HCEC 1CT (cell line): ENCODE measurements at regions not wholly inside any gene's neighbourhood (a gene's known extent, or its start where the extent isn't known, plus 50 kb on each side); places are given as distances from the start of the nearest gene placed in this dataset.

Source experiments
- DNase-seq: peaks from one replicate; pipeline ENCODE4 v3.0.0-alpha.2; 2017

DNA sequence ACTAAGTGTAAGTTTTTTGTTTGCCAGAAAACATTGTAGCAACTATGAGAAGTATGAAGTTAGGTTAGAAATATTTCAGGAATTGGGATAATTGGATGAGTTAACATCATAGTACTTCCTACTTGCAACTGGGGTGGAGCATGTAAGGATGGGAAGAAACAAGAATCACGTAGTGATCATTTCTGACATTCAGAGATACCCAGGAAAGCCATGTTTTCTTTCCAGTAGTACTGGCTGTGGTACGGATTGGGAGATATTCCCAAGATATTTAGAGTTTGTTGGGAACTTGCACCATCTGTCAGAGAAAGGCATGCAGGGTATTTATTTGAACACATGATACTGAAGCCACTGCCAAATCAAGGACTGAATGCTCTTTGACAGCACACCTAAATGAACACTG is 87.6 kb upstream of the SLC4A4 start:
- DNase-seq: peak; percentile 22

DNA sequence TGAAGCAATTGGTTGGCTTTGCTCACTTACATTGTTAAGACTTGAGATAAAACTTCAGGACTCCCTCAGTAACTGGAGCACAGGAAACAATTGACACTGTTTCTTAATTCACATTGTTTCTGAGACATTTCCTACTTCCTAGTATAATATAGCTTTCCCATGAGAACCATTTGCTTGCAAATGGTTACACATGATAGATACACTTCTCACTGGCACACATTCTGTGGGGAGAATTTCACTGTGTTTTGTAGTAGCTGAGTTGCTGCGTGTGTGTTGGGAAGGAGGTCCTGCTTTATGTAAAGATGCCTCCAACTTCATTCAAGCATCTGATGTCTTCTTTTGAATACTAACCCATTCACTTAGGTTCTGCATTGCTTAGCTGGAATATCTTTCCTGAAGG is 85.3 kb upstream of the SLC4A4 start:
- DNase-seq: no peak

DNA sequence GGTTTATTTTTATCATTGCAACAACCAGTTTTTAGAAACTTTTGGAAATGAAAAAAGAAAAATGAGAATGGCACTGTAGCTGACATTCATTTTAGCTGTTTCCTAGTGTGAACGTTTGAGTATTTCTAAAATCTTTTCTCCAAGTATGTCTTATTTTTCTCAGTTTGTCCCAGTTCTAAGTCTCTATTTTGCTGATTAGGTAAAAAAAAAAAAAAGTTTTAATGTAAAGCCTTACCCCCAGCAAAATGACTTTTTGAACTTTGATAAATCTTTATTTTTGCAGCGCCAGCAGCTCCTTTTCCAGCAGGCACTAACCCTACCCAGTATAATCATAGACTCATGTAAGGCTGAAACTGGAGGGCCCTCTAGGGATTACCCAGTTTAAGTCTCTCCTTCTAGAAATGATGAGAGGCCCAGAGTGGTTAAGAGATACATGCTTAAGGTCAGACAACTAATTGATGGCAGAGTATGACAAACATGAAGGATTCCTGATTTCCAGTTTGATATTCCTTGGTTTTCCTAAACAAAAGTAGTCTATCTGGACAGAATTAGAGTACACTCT is 84.3 kb upstream of the SLC4A4 start:
- peak; percentile 10 for DNase-seq

DNA sequence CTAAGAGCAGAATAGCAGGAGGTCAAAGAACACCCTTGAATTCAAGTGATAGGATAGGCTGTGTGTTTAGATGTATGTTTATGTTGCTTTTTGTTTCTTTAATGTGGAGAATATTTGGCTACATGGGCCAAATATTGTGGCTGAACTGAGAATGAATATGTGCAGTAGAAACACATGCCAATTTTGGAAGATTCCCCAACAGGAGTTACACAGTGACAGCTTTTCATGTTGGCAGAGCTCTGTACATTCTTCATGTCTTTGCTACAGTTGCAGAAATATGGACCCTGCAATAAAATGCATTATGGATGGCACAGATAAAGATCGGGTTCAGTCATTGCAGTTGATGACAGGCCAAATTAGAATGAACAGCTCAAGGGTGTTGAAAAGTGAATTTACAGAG is 82.8 kb upstream of the SLC4A4 start:
- DNase-seq: no peak

DNA sequence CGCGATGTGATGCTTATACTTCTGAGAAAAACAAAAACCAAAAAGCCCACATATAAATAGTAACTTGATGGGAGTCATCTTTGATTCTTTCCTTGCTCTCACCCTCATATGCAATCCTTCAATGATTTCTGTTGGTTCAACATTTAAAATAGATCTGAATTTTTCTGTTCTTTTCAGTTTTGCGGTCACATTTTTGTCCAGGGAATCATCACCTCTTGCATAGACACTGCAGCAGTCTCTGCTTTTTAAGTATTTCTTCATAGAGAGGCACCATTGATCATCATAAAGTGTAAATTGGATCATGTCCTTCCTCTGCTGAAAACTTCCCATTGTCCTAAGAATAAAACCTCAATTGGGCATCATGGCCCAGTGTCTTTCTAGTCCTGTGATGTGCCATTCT is 81.1 kb upstream of the SLC4A4 start:
- peak; percentile 36 for DNase-seq

DNA sequence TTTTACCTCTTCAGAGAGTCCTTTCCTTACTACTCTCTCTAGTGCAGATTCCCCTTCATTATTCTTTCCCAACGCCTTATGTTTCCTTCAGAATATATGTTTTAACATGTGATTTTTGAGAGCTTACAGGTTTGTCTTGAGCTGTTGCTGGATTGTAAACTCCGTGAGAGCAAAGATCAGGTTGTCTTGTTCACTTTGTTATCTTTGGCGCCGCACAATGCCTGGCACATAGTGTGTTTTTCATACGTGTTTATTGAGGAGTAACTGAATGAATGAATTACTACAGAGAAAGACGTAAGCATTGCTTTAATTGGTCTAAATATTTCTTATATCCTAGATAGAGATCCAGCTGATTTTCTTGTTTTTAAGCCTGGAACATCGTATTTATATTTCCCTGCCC is 80.5 kb upstream of the SLC4A4 start:
- no peak for DNase-seq

DNA sequence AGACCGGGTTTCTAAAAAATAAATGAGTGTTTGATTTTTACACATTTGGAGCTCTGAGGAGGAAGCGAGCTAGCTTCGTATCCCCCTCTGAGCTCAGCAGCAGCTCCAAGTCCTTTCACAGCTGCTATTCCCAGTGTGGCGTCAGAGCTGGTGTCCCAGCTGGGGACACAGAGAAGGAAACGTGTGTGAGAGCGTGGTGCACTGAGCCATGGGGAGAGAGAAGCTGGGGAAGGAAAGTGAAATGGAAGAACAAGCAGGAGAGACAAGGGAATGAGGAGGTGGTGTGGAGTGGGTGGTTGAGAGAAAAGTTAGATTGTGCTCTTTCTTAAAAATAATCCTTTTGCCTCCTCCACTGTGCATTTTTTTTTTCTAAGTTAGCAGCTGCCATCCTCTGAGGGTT is 79.5 kb upstream of the SLC4A4 start:
- no peak for DNase-seq

DNA sequence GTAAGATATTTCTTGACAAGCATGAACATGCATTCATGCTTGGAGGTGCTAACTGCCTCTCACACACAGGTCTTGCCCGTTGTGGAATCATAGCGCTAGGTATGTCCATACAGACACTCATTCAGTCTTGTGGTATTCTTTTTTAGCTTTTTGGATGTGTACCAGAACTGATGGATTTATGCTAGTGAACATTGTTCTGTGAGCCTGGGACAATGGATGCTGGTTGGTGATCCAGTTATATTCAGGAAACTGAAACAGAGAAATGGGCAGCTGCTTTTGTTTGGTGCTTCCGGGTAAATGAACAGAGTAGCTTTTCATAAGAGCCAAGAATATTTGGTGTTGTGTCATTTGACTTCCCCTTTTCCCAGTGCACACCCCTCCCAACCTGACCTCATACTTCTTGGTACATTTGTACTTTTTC is 78.9 kb upstream of the SLC4A4 start:
- DNase-seq: no peak

DNA sequence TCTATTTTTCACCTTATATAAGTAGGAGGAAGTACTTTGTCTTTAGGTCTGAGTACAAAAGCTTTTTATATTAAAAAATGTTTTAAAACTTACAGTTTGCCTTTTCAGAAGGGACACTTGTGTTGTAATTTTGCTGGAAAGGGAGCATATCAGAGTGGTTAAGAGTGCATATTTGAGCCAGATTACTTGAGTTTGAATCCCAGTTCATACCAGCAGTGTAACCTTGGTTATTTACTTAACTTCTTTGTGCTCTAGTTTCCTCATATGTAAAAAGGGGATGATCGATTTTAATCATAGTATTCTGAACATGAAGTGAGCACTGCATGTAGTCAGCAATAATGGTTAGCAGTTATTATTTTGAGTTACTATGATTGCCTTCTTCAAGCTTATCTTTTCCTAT is 78.3 kb upstream of the SLC4A4 start:
- DNase-seq: no peak

DNA sequence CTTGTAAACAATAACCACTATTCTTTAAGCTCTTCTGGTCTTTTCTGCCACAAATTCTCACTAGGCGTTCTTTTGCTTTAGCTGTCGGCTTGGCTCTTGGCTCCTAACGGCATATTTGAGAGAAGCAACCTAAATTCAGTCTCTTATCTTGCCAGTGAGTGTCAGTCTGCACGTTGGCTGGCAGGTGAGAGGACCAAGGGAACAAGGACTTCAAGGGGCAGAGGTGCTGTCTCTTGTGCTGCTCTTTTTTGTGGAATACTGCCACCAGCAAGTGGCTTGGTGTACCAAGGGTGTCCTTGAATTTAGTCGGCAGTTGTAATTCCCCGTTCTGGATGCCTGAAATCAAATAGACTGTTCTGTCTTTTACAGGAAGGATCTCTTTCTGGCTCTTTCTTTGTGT is 77.8 kb upstream of the SLC4A4 start:
- DNase-seq: no peak

DNA sequence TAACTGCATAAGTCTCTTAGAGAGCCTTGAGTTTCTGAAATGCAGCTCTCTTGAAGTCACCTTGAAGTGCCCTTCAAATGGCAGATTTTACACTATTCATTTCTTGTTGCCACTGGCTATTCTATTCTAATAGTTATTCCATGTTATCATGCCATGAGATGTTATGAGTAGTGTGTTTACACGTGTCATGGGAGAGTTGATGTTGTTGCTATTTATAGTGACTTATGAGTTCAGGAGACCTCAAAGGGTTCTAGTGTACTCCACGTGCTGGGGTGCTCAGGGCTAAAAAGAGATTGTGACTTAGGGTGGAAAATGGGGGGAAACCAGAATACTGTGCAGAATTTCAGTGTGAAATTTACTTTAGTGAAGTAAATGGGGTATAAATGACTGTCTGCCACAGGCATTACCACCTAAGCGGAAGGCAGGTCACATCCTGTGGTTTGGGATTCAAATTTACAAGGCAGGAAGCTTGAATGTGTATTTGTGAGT is 77.1 kb upstream of the SLC4A4 start:
- no peak for DNase-seq

DNA sequence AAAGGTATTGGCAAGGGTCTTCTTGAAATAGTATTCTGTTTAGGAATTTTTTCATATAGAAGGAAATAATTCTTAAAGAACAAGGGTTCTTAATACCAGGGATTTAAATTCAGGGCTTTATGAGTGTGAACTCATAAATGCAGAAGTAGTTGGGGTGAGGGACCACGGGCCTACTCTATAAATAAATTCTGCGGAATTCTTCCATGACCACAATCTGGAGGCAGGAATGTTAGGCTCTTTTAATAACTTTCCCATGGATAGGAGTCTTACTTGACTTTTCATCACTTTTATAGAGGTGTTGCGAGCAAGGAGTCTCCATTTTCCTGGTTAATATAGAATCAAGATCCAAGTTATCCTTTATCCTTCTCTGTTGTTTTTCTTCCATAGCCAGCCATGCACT is 76.7 kb upstream of the SLC4A4 start:
- DNase-seq: no peak

DNA sequence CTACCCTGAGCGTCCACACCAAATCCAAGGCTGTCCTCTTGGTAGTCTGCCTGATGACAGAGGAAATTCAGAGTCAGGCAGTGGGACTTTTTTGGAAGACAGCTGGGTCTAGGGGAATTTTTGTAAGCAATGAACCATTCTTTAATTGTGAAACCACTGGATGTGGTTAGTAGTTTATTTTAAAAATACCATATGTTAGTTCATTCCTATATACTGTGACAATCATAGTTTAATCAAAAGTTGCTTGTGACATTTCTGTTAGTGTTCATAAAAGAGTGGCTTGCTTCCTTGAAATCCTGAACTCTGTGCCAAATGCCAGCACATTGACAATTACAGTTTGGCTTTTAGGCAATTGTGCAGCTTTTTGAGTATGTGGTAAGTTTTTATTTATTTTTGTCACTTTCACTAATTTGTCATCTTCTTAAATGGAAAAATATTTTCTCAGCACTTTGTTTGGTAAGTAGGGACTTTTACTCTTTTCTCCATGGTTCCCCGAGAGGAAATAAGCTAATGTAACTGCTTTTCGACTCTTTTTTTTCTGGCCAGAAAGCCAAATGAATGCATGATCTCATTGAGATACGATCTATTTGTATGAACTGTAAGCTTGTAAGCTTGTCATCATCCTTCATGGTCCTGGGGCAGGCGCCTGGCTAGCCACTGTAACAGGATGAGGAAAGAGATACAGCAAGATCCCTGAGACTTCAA is 72.6 kb upstream of the SLC4A4 start:
- DNase-seq: peak; percentile 71

DNA sequence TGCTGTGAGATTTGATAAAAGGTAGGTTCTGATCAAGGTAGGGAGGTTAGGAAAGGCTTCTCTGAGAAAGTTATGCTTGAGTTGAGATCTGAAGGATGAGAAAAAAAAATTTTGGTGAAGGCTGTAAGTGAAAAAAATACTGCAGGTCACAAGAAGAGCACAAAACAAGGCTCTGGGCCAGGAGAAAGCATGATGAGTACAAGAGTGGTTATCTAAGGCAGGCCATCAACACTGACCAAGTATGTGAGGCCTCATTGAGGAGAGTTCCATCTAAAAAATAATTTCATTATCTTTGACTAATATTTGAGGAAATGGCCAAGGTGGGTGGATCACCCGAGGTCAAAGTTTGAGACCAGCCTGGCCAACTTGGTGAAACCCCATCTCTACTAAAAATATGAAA is 71.6 kb upstream of the SLC4A4 start:
- DNase-seq: no peak

DNA sequence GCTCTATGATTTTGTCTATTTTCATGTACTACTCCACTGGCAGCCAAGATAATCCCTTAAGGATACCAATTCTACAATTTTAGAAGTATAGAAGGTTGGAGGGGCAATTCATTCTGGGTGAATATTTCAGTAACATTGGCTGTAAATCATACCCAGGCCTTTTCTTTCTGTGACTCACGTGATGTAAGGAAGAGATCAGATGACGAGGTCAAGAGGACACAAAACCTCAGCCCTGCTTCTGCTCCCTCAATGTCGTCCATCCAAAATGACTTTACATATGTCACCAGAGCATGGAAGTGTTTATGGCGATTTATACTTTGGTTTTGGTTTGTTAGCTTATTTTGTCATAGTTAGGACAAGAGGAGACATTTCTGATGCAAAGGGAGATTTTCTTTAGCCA is 70.7 kb upstream of the SLC4A4 start:
- DNase-seq: peak; percentile 12

DNA sequence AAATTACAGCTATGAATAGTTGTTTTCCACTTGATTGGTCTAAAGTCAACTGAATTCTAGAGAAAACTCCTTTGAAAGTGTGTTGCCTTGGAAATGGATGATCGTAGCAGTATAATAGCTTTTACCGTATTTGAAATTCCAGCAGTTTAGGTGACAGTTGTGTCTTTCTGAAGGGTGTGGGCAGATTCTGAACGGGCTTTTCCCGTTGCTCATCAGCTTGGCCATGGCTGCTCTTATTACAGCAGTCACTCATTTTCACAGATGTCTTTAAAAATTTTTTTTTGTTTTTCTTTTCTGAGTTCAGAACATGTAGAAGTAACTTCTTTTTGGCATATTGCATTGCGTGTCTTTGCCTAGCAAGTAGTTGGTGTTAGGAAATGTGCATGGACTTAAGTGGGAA is 69.6 kb upstream of the SLC4A4 start:
- no peak for DNase-seq

DNA sequence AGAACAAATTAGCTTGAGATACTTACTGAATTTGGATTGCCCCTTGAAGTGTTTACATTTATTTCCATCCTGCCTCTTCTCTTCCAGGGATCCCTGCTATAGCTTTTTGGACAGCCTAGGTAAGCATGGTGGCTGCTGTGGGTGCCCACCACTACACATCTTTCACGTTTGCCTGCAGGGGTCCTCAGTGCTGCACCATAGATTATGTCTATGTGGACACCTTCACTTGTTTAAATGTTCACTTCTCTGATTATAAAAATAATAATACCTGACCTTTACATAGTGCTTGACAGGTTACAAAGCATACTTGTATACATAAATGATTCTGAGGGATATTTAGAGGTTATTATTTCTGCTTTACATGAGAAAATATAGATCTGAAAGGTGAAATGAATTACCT is 67.9 kb upstream of the SLC4A4 start:
- DNase-seq: peak; percentile 36

DNA sequence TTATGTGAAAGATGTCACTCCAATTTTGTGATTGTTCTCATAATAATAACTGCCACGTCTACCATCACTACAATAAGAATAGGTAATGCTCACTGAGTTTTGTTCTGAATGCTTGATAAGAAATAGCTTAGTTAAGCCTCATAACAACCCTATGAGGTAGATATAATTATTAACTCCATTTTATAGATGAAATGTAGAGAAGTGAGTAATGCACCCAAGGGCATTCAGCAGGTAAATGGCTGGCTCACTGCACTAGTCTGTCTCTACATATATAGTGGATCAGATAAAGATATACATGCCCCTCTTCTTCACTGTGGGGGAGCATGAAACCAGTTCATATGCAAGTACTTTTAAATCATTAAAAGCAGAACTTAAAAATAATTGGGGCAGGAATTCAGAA is 65.8 kb upstream of the SLC4A4 start:
- no peak for DNase-seq

DNA sequence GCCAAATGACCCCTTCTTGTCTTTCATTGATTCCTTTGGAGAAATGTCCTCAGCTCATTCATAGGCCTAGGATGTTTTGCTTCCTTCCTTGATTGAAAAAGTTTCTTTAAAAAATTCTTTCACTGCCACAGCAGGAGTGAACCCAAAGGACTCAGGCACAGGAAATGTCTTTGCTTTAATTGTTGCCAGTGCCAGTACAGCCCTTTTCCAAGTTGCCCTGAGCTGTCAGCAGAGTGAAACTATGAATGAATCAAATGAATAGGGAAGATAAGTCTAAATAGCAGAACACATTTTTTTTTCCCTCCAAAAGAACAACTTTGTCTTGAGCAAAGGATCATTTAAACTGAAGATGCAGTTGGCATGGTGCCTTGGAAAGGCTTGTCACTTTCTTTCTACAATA is 63.8 kb upstream of the SLC4A4 start:
- DNase-seq: no peak

DNA sequence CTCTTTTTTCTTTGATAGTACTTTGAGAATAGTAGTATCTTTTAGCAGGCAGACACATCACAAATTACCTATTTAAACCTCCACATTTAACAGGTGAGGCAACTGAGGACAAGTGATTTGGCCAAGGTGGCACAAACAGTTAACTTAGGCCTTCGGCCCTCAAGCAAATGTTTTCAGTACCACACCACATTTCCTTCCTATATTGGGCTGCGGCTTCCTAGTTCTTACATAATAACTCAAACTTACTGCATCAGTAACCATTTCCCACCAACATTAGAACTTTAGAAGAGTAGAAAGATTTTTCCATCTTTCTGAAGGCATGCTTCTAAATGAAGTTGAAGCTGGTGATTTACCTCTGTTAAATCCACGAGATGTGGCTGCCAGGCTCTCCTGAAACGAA is 63.2 kb upstream of the SLC4A4 start:
- DNase-seq: no peak

DNA sequence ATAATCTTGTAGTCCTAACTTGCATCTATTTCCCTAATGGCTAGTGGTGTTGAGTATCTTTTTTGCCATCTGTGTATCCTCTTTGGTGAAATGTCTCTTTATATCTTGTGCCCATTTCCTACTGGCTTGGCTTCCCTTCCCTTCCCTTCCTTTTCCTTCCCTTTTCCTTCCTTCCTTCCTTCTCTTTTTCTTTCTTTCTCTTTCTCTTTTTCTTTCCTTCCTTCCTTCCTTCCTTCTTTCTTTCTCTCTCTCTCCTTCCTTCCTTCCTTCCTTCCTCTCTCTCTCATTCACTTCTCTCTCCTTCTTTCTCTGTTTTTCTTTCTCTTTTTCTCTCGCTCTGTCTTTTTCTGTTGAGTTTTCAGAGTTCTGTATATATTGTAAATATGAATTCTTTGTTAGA is 61.5 kb upstream of the SLC4A4 start:
- DNase-seq: no peak

DNA sequence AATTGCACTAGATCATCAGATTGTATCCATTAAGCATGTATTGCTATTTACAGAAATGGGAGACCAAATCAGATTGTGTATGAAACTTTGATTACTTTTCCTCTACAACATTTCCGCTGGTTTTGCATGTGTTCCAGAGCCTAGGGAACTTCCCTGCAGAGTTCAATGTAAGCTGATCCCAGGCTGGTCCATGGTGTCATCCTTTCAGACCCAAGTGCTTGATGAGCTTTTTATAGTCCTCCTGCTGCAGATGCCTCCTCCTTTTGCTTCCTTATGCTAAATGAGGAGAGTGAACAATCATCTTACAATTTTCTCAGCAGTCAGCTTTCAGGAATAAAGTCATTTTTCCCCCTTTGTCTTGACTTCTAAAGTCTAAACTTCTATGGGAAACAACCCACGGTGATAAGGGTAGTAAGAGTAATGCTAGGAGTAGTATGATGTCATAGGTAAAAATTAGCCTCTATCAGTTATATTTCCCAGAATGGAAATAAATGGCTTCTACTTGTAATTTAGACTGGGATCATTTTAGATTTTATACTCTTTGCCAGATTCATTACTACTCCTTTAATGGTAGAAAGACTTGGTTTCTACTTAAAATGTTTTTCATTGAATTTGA is 55.1 kb upstream of the SLC4A4 start:
- DNase-seq: no peak

DNA sequence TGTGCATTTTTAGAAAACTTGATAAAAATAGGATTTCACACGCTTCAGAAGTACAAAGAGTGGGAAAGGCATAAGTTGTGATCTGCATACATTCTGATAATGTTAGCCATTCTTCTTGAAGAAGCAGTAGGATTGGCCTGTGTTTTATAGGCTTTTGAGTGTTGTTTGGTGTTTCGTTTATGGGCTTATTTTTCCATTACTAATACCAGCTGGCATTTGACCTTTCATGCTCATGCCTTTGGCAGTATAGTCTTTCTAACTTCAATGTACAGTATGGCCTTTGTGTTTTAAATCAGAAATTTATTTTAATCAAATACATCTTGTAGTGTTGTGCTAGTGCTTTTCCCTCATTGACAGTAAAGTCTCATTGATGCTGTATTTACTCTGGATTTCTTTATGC is 51.5 kb upstream of the SLC4A4 start:
- peak; percentile 37 for DNase-seq

DNA sequence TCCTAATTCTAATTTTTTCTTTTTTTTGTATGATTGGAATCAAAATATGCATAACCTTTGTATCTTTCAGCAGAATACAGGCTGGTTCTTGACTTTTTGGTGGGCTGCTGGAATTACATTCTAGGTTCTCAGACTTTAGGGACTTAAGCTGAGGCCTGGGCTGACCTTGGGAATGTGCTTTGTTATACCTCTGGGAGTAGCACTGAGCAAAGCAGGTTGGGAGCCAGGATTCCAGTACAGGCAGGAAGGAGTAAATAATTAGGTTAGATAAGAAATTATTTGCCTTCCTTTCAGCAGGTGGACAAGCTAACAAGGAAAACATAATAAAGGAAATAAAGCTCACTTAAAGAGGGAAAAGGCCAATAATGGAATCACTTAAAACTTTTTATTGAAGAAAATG is 49.9 kb upstream of the SLC4A4 start:
- no peak for DNase-seq
